CD4-positive, CD25-positive, alpha-beta regulatory T cell (primary cell): ENCODE measurements at regions not wholly inside any gene's neighbourhood (a gene's known extent, or its start where the extent isn't known, plus 50 kb on each side); places are given as distances from the start of the nearest gene placed in this dataset.

Experiments
- ATAC-seq, 2 donors: fragments of 150-1000 bp; cut with Tn5 transposase; one replicate each; pipeline ENCODE4 v1.10.0; 2021; ENCODE audit warnings: low read depth in 2 of 2, moderate number of reproducible peaks in 2 of 2, moderate library complexity in 1 of 2
- DNase-seq, 3 donors: peaks; one replicate each; pipeline versions ENCODE4 v3.0.0 to v3.0.0-alpha.2; 2012 to 2022; ENCODE audit warnings: mixed read lengths in 1 of 3
- H3K27ac ChIP-seq: one replicate; pipeline ENCODE4 v1.7.0; 2013; ENCODE audit warnings: mild to moderate bottlenecking, low read length; ENCODE audit not compliant: insufficient read depth, poor library complexity, severe bottlenecking
- H3K27me3 ChIP-seq: one replicate; pipeline ENCODE4 v1.7.0; 2013; ENCODE audit warnings: low read length; ENCODE audit not compliant: control insufficient read depth, insufficient read depth
- H3K36me3 ChIP-seq: one replicate; pipeline ENCODE4 v1.7.0; 2013; ENCODE audit warnings: mild to moderate bottlenecking, low read length, moderate library complexity; ENCODE audit not compliant: control insufficient read depth, insufficient read depth
- H3K4me1 ChIP-seq: 2 replicates; pipeline ENCODE4 v1.7.0; 2013; ENCODE audit warnings: mild to moderate bottlenecking, low read length; ENCODE audit not compliant: insufficient read depth, control insufficient read depth, poor library complexity, severe bottlenecking
- H3K4me3 ChIP-seq: one replicate; pipeline ENCODE4 v1.7.0; 2013; ENCODE audit warnings: low read depth, mild to moderate bottlenecking, low read length, moderate library complexity
- H3K9me3 ChIP-seq, 2 experiments: 1 replicate in 1 of 2; 2 replicates in 1 of 2; pipeline ENCODE4 v1.7.0; 2013; ENCODE audit warnings: low read length in 2 of 2, mild to moderate bottlenecking in 1 of 2, moderate library complexity in 1 of 2; ENCODE audit not compliant: control insufficient read depth in 2 of 2
- H3K27ac Mint-ChIP-seq, 3 donors: one replicate each; pipeline ENCODE4 v1.8.0; 2020 to 2022; ENCODE audit warnings: mild to moderate bottlenecking in 3 of 3, mixed read lengths in 3 of 3, moderate library complexity in 2 of 3
- H3K27me3 Mint-ChIP-seq: one replicate; pipeline ENCODE4 v1.8.0; 2022; ENCODE audit warnings: mild to moderate bottlenecking, mixed read lengths
- H3K36me3 Mint-ChIP-seq: one replicate; pipeline ENCODE4 v1.8.0; 2020; ENCODE audit warnings: mixed read lengths
- H3K4me1 Mint-ChIP-seq, 4 donors: one replicate each; pipeline ENCODE4 v1.8.0; 2020 to 2022; ENCODE audit warnings: mixed read lengths in 4 of 4, mild to moderate bottlenecking in 1 of 4
- H3K4me3 Mint-ChIP-seq, 4 donors: one replicate each; pipeline ENCODE4 v1.8.0; 2020 to 2022; ENCODE audit warnings: mild to moderate bottlenecking in 4 of 4, mixed read lengths in 4 of 4, moderate library complexity in 3 of 4
- H3K9me3 Mint-ChIP-seq, 7 donors: one replicate each; pipeline ENCODE4 v1.8.0; 2020 to 2022; ENCODE audit warnings: mixed read lengths in 7 of 7, mild to moderate bottlenecking in 3 of 7, moderate library complexity in 2 of 7

- no peak for DNase-seq
- Mint-ChIP-seq H3K27me3 (peaks cover 4% of the 10 kb centered on the region), H3K4me3 (no peak overlapping the region), H3K36me3 (no peaks in the 10 kb centered on the region), H3K4me1 (no peaks in the 10 kb centered on the region), H3K9me3 (peaks cover 0 to 6% (median 0%) of the 10 kb centered on the region in 7 donors), H3K27ac (no peak overlapping the region)
- Histone ChIP-seq H3K9me3 (no peaks in the 10 kb centered on the region), H3K27ac (no peak overlapping the region), H3K36me3 (no peaks in the 10 kb centered on the region), H3K4me3 (no peak overlapping the region), H3K27me3 (no peaks in the 10 kb centered on the region), H3K4me1 (no peaks in the 10 kb centered on the region)
- no peak for ATAC-seq
Observed at GRCh38 chr18:37720663-37721062, 155.1 kb upstream of the CELF4 start.

GRCh38 chr18:37717656-37718055, 152.1 kb upstream of the CELF4 start:
- H3K36me3 ChIP-seq: no peaks in the 10 kb centered on the region
- H3K27me3 ChIP-seq: no peaks in the 10 kb centered on the region
- Mint-ChIP-seq H3K27me3 (peaks cover 4% of the 10 kb centered on the region), H3K4me1 (no peaks in the 10 kb centered on the region), H3K27ac (no peak overlapping the region), H3K36me3 (no peaks in the 10 kb centered on the region), H3K9me3 (peaks cover 0 to 7% (median 3%) of the 10 kb centered on the region in 7 donors), H3K4me3 (no peak overlapping the region)
- H3K4me1 ChIP-seq: no peaks in the 10 kb centered on the region
- no peak overlapping the region for H3K4me3 ChIP-seq
- DNase-seq: no peak
- H3K27ac ChIP-seq: no peak overlapping the region
- no peak for ATAC-seq
- H3K9me3 ChIP-seq: no peaks in the 10 kb centered on the region

DNA sequence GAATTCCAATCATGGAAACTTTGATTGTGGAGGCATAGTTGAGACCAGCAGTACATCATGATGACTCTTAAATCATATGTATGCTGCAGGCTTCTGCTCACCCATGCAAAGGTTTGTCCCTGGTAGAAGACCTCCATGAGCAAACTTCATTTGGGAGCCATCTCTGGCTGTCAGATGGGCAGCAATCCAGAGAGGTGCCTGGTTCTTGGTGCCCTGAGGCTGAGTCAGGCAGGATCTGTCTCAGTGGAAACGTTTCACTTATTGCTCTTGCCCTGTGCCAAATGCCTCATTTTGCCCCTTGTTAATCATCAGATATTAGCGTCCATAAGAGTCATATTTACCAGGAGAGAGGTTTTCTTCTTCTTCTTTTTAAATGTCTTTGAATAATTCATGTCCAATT, 151.5 kb upstream of the CELF4 start:
- H3K27ac Mint-ChIP-seq: no peak overlapping the region
- H3K27me3 ChIP-seq: no peaks in the 10 kb centered on the region
- peaks cover 0 to 7% (median 3%) of the 10 kb centered on the region in 7 donors for H3K9me3 Mint-ChIP-seq
- DNase-seq (no peak), ATAC-seq (no peak)
- H3K27ac ChIP-seq: no peak overlapping the region
- no peaks in the 10 kb centered on the region for H3K36me3 Mint-ChIP-seq
- H3K4me1 ChIP-seq: no peaks in the 10 kb centered on the region
- H3K27me3 Mint-ChIP-seq: peaks cover 4% of the 10 kb centered on the region
- no peaks in the 10 kb centered on the region for H3K4me1 Mint-ChIP-seq
- H3K4me3 Mint-ChIP-seq: no peak overlapping the region
- H3K9me3 ChIP-seq: no peaks in the 10 kb centered on the region
- no peaks in the 10 kb centered on the region for H3K36me3 ChIP-seq
- no peak overlapping the region for H3K4me3 ChIP-seq

GRCh38 chr18:37716106-37716735, 150.6 kb upstream of the CELF4 start:
- no peak overlapping the region for H3K4me3 Mint-ChIP-seq
- no peak for ATAC-seq

DNA sequence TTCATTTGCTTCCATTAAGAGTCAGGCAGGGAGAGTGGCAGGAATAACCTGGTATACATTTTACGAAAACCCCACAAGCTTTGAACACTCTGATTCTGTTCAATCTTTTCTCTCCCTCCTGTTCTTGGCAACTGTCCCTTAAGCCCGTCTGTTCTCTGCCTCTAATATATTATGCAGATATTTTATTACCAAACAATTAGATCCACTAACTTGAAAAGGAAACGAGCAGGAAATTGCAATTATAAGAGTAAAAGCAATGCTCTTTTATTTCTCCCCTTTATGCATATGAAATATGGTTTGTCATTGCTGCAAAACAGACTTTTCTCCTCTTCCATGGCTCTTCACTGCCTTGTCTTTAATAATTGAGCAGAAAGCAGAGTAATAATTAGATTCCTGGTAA, 149.1 kb upstream of the CELF4 start:
- Mint-ChIP-seq H3K27ac (no peak overlapping the region), H3K4me1 (no peaks in the 10 kb centered on the region), H3K36me3 (no peaks in the 10 kb centered on the region), H3K27me3 (no peaks in the 10 kb centered on the region), H3K4me3 (no peak overlapping the region), H3K9me3 (peaks cover 0 to 4% (median 0%) of the 10 kb centered on the region in 7 donors)
- no peaks in the 10 kb centered on the region for H3K36me3 ChIP-seq
- no peak overlapping the region for H3K27ac ChIP-seq
- ATAC-seq (no peak), DNase-seq (no peak)
- no peaks in the 10 kb centered on the region for H3K9me3 ChIP-seq
- H3K4me3 ChIP-seq: no peak overlapping the region
- no peaks in the 10 kb centered on the region for H3K27me3 ChIP-seq
- H3K4me1 ChIP-seq: no peaks in the 10 kb centered on the region

More at GRCh38 chr18:37716106-37716735, 150.6 kb upstream of the CELF4 start:
- H3K27me3 Mint-ChIP-seq: no peaks in the 10 kb centered on the region
- no peaks in the 10 kb centered on the region for H3K4me1 Mint-ChIP-seq
- Histone ChIP-seq H3K36me3 (no peaks in the 10 kb centered on the region), H3K9me3 (no peaks in the 10 kb centered on the region), H3K27ac (no peak overlapping the region), H3K27me3 (no peaks in the 10 kb centered on the region), H3K4me3 (no peak overlapping the region), H3K4me1 (no peaks in the 10 kb centered on the region)
- peaks cover 0 to 4% (median 0%) of the 10 kb centered on the region in 7 donors for H3K9me3 Mint-ChIP-seq
- DNase-seq: no peak
- H3K36me3 Mint-ChIP-seq: no peaks in the 10 kb centered on the region
- H3K27ac Mint-ChIP-seq: no peak overlapping the region

DNA sequence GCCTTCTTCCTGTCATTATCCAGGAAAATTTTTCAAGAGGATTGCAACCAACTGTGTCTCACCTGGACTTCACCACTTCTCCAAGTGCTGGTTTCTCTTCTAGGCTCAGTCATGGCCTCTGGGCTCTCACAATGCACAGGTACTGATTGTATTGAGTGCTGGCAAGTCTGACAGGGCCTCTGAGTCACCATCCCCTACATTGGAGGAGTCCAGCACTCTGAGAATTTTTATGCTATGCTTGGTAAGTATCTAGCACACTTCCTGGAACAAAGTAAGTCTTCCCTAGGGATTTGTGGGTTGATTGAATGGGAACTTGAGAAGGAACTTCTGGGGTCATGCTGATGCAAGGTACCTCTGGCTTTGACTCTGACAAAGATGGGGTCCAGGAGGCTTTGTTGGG, 147.2 kb upstream of the CELF4 start:
- Histone ChIP-seq H3K27ac (no peak overlapping the region), H3K9me3 (no peaks in the 10 kb centered on the region), H3K4me1 (no peaks in the 10 kb centered on the region), H3K4me3 (no peak overlapping the region), H3K36me3 (no peaks in the 10 kb centered on the region), H3K27me3 (no peaks in the 10 kb centered on the region)
- H3K4me1 Mint-ChIP-seq: no peaks in the 10 kb centered on the region
- no peak overlapping the region for H3K27ac Mint-ChIP-seq
- H3K4me3 Mint-ChIP-seq: no peak overlapping the region
- H3K9me3 Mint-ChIP-seq: peaks cover 0 to 4% (median 0%) of the 10 kb centered on the region in 7 donors
- H3K36me3 Mint-ChIP-seq: no peaks in the 10 kb centered on the region
- no peaks in the 10 kb centered on the region for H3K27me3 Mint-ChIP-seq
- ATAC-seq (no peak), DNase-seq (no peak)

- Histone ChIP-seq H3K27me3 (no peaks in the 10 kb centered on the region), H3K9me3 (no peaks in the 10 kb centered on the region), H3K27ac (no peak overlapping the region), H3K4me3 (no peak overlapping the region), H3K36me3 (no peaks in the 10 kb centered on the region), H3K4me1 (no peaks in the 10 kb centered on the region)
- H3K4me1 Mint-ChIP-seq: no peaks in the 10 kb centered on the region
- no peak for DNase-seq
- no peaks in the 10 kb centered on the region for H3K36me3 Mint-ChIP-seq
- no peak overlapping the region for H3K27ac Mint-ChIP-seq
- no peaks in the 10 kb centered on the region for H3K27me3 Mint-ChIP-seq
- ATAC-seq: no peak
- H3K4me3 Mint-ChIP-seq: no peak overlapping the region
- peaks cover 0 to 4% (median 0%) of the 10 kb centered on the region in 7 donors for H3K9me3 Mint-ChIP-seq
Observed at GRCh38 chr18:37711766-37712505, 146.3 kb upstream of the CELF4 start.

DNA sequence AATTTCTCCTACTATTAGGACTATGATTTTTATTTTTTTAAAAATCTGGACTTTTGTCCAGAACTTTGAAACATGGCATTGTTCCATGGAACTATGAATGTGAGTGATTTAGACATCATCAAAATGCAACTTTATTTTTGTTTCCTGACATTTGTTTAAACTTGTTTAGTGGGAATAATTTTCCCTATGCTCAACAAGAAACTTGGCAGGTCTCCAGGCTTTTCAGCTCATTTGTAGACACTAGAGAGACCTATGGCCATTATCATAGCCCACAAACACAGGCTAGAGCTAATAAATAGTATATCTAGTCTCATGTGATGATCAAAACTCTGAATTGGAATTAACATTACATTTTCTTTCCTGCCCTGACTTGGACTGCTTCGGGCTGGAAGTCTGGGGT, 145.1 kb upstream of the CELF4 start:
- no peaks in the 10 kb centered on the region for H3K4me1 Mint-ChIP-seq
- Histone ChIP-seq H3K27me3 (no peaks in the 10 kb centered on the region), H3K4me1 (no peaks in the 10 kb centered on the region), H3K9me3 (no peaks in the 10 kb centered on the region), H3K4me3 (no peak overlapping the region), H3K36me3 (no peaks in the 10 kb centered on the region), H3K27ac (no peak overlapping the region)
- ATAC-seq: no peak
- no peak for DNase-seq
- H3K27ac Mint-ChIP-seq: no peak overlapping the region
- H3K9me3 Mint-ChIP-seq: peaks cover 0 to 5% (median 0%) of the 10 kb centered on the region in 7 donors
- H3K27me3 Mint-ChIP-seq: no peaks in the 10 kb centered on the region
- no peaks in the 10 kb centered on the region for H3K36me3 Mint-ChIP-seq
- H3K4me3 Mint-ChIP-seq: no peak overlapping the region
